Uterus (tissue), 2 donors: ENCODE measurements at regions not wholly inside any gene's neighbourhood (a gene's known extent, or its start where the extent isn't known, plus 50 kb on each side); places are given as distances from the start of the nearest gene placed in this dataset.

Experiments used
- CTCF ChIP-seq, 4 experiments: fragments of 200-600 bp in 2 of 4; fragments of 450-650 bp in 2 of 4; sonication (generic) in 2 of 4; IDR thresholded peaks; one replicate each; pipeline ENCODE4 v1.5.1; 2016 to 2019; ENCODE audit warnings: antibody characterized with exemption in 4 of 4, mild to moderate bottlenecking in 2 of 4, moderate library complexity in 1 of 4
- POLR2A ChIP-seq, 2 donors: fragments of 450-650 bp; IDR thresholded peaks; one replicate each; pipeline ENCODE4 v1.6.1; 2016; ENCODE audit warnings: antibody characterized with exemption in 2 of 2, mild to moderate bottlenecking in 1 of 2, moderate library complexity in 1 of 2

- TF ChIP-seq CTCF (IDR thresholded peaks at IDR 0.05) = no peak
- TF ChIP-seq POLR2A (IDR thresholded peaks at IDR 0.05) = no peak
Measured at GRCh38 chr5:1974081-1974480, 91.4 kb upstream of the IRX4 start.
